Mammary epithelial cell (primary cell): ENCODE measurements at regions not wholly inside any gene's neighbourhood (a gene's known extent, or its start where the extent isn't known, plus 50 kb on each side); places are given as distances from the start of the nearest gene placed in this dataset.

Experiments used
- EZH2 ChIP-seq: IDR thresholded peaks from 2 replicates; pipeline ENCODE4 v1.6.1; 2012; ENCODE audit warnings: low read length, inconsistent platforms, borderline replicate concordance
- TF ChIP-seq, protein P1 (sequence below), 2 donors: IDR thresholded peaks in 1 of 2; conservative IDR thresholded peaks in 1 of 2; 2 replicates each; pipeline ENCODE4 v1.5.1; 2011 to 2012; ENCODE audit warnings: inconsistent platforms in 2 of 2, low read length in 2 of 2, mild to moderate bottlenecking in 2 of 2, control low read depth in 1 of 2, low read depth in 1 of 2; ENCODE audit not compliant: insufficient read depth in 1 of 2; ENCODE audit errors: extremely low read depth in 1 of 2

DNA sequence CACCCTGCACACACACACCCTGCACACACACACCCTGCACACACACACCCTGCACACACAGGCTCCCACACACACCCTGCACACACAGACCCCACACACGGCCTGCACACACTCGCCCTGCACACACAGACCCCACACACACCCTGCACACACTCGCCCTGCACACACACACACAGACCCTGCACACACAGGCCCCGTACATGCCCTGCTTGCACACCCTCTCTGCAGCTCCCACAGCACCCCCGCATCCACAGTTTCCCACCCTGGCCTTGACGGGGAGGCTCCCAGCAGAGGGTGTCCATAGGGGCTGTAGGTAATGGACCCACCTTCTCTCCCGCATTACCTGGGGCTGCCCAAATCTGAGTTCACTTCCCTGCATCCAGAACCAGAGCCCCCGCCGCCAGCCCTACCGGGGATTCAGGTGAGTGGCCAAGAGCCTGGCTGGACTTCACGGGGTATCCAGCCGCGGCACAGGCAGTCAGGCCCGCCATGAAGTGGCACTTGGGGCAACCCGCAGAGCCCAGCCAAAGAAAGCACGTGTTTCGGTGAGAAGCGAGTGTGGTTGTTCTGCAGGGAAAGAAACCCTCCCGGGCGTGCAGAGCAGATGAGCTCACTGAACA lies 88.6 kb upstream of the GPC1 start:
- TF ChIP-seq, protein P1, sequence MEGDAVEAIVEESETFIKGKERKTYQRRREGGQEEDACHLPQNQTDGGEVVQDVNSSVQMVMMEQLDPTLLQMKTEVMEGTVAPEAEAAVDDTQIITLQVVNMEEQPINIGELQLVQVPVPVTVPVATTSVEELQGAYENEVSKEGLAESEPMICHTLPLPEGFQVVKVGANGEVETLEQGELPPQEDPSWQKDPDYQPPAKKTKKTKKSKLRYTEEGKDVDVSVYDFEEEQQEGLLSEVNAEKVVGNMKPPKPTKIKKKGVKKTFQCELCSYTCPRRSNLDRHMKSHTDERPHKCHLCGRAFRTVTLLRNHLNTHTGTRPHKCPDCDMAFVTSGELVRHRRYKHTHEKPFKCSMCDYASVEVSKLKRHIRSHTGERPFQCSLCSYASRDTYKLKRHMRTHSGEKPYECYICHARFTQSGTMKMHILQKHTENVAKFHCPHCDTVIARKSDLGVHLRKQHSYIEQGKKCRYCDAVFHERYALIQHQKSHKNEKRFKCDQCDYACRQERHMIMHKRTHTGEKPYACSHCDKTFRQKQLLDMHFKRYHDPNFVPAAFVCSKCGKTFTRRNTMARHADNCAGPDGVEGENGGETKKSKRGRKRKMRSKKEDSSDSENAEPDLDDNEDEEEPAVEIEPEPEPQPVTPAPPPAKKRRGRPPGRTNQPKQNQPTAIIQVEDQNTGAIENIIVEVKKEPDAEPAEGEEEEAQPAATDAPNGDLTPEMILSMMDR (conservative IDR thresholded peaks at IDR 0.05 in 1 of 2, IDR thresholded peaks at IDR 0.05 in 1 of 2; ENCODE audit: extremely low read depth in 1 of 2, insufficient read depth in 1 of 2, low read depth in 1 of 2, low read length in 2 of 2), result no peak
- TF ChIP-seq EZH2, result no peak
